Left renal pelvis (tissue), 4 donors: ENCODE measurements at regions not wholly inside any gene's neighbourhood (a gene's known extent, or its start where the extent isn't known, plus 50 kb on each side); places are given as distances from the start of the nearest gene placed in this dataset.
A peak's percentile ranks its signal among the peaks of the same experiment; 100 is the strongest.
"Not testable (repeated sequence)": the region's sequence is repeated elsewhere in the genome, so short reads cannot be mapped to it uniquely, and the experiment has no call there.

ENCODE experiments used
- DNase-seq, 4 donors: peaks; one replicate each; pipeline ENCODE4 v3.0.0-alpha.2; 2013; ENCODE audit warnings: low read depth in 4 of 4, low spot score in 3 of 4

DNA sequence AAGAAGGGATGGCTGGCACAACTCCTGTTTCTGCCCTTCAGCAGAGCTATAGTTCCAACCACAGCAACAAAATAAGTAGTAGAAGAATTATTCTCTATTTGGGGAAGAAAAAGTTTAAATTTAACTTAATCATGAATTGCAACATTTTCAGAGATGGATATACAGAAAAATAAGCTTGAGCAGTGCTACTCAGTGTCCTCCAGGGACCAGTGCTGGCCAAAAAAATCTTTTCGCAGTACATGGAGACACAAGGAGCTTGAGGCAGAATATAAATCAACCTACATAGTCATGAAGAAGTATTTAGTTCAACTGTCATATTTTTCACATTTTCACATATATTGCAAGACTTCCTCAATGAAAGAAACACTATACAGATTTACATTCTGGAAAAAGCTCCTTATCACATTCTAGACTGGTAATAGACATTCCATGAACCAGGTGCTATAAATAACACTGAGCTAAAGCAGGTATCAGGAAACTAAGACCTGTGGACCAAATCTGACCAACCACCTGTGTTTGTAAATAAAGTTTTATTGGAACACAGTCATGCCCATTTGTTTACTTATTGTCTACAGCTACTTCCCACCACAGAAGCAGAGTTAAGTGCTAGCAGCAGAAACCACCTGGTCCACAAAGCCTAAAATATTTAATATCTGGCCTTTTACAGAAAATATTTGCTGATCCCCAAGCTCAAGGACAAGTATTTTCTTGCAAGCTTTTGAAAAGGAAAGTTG, 101.9 kb downstream of the RGS21 start:
- DNase-seq, result no peak

GRCh38 chr1:192430644-192431043, 113.9 kb downstream of the RGS21 start:
- no peak for DNase-seq

DNA sequence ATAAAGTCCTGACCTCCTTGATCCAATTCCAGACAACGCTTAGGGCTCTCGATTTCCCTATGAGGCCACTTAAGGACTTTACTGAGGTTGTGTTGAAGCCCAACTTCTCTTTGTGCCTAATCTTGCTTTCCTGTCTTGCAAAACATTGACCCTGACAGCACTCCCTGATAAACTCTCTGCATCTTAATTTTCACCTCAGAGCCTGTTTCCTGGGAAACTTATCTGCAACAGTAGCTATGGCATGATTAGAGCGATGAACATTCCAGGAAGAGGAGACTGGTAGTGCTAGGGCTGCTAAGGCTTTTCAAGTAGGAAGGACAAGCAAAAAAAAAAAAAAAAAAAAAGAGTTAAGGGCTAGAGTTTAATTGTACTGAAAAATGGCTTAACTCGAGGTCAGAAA, 118.9 kb downstream of the RGS21 start:
- no peak for DNase-seq

DNA sequence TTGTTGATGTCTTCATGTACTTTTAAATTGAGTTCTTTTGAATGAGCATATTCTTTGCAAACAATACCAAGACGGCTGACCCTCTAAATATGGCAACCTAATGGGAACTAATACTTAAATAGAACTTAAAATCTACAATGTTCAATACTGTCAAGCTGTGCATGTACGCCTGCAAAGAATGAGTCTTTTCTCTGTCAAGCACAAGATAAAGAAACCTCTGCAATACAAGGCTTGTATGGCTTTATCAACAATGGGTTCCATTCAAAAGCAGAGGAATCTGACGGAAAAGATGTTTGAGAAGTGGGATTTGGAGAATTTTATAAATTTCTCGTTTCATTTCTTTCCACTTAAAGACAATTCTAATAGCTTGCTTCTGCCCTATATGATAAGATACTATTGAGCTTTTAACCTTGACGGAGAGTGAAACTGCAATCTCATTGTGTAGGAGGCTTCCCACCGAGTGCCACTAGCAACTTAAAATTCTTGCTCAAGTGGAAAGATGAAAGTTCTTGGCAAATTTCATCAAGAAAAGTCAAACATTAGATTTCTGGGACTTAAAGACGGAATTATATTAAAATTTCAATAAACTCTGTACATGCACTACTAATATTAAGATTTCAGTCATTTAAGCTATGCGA, 119.8 kb downstream of the RGS21 start:
- DNase-seq, result no peak

- no peak for DNase-seq
Observed at GRCh38 chr1:192438737-192439136, 121.9 kb downstream of the RGS21 start.

DNA sequence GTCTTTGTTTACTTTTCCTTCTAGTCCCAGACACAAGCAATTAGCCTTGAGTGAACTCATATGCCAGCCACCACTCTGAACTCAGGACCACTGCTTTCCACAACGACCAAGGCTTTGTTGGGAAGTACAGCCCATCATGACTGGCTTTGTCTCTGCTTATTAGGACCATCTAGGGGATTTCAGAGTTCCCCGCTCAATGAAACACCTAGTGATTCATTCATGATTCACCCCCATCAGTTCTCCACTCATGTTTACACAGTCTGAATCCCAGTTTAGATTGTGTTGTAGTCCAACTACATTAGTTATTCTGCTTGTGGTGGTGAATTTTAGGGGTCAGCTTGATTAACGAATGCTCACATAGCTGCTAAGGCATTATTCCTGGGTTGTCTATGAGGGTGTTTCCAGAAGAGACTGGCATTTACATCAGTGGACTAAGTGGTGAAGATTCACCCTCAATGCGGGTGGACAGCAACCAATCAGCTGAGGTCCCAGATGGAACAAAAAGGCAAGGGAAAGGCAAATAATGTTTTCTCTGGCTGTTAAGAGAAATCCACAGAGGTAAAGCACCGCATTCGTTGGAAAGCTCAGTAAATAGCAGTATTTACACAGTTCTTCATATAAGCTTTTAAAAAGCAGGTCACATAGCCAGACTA, 122.7 kb downstream of the RGS21 start:
- no peak for DNase-seq

DNA sequence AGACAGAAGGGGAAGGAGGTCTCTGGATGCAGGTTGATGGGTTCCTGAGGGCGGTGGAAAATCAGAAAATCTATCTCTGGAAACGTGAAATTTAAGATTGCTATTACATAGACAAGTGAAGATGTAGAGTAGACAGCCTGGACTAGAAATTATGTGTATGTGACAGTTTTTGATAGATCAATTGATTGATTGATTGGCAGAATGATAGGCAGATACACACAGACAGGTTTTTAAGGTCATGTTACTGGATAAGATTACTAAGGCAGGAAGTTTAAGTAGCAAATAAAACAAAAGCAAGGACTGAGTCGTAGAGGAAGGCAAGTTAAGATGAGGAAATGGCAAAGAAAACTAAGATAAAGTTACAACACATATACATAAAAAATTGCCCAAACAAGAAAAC, 124.7 kb downstream of the RGS21 start:
- no peak for DNase-seq

DNA sequence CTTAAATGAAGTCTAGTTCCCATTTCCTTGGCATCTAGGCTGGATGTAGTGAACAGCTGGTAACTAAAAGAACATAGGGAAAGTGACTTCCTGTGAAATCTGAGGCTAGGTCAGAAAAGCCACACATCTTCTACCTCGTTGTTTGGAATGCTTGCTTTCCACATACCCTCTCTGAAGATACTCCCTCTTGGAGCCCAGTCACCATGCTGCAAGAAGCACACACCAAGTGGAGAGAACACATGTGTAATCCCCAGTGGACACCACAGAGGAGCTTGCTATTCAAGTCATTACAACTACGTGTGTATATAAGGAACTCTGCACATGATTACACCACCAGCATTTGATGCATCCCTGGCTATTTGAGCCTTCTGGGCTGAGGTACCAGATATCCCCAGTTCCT, 125.9 kb downstream of the RGS21 start:
- no peak for DNase-seq

GRCh38 chr1:192443616-192444015, 126.8 kb downstream of the RGS21 start:
- no peak for DNase-seq

DNA sequence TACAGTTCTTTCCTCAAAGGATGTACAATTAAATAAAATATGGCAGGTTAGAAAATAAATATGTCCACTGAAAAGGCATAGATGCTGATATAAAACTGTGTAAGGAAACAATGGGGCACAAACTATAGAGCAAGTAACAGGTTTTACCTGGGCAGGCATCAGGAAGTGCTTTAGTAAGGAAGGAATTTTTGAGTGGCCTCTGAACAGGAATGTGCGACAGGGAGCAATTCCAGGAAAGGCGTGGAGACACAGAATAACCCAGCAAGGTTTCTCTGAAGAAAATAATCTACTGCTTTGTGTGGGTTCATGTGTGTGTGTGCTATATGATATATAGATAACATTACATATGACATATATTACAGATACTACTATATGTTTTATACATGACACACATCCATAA, 128.4 kb downstream of the RGS21 start:
- DNase-seq, result no peak

GRCh38 chr1:192445839-192446489, 129.2 kb downstream of the RGS21 start:
- DNase-seq, result peak in 3 of 4 donors; percentile 12 to 26 (median 21)

GRCh38 chr1:192448026-192448578, 127.5 kb upstream of the RGS1 start:
- no peak for DNase-seq

GRCh38 chr1:192453360-192453992, 122.1 kb upstream of the RGS1 start:
- no peak for DNase-seq

- no peak for DNase-seq
Observed at GRCh38 chr1:192459467-192459866, 116.1 kb upstream of the RGS1 start.

- DNase-seq, result no peak
Observed at GRCh38 chr1:192461684-192462083, 113.9 kb upstream of the RGS1 start.

DNA sequence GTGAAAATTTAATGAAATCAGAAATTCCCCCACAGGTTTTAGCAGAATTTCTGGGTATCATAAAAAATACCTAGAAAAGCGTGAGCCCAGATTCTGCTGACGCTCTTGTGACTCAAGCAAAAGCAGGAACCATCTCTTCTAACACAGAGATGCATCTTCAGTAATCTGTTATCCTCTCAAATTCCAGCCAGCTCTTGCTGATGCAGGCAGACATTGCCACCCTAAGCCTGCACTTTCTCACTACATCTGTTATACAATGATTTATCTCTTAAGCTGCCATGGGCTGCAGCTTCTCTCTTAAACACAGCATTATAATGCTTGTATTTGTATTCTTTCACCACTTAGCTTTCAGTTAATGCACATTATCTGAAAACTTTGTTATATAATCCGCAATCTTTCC, 113.0 kb upstream of the RGS1 start:
- DNase-seq, result no peak

DNA sequence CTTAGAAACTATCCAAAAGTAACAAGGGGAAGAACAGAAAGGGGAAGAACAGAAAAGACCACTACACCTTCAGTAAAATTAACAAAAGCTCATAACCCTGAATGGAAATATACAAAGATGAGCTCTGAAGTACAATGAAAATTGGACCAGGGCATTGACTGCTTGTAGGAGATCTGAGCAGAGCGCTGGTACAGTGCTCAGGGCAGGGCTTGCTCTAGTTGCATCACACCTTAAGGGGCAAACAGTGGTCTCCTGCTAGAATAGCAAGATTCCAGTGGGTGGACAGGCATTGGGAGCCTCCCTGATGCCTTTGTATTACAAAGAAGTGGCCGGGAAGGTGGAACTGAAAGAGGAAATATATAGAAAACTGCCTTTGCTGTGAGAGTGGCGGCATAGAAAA, 111.9 kb upstream of the RGS1 start:
- no peak for DNase-seq

DNA sequence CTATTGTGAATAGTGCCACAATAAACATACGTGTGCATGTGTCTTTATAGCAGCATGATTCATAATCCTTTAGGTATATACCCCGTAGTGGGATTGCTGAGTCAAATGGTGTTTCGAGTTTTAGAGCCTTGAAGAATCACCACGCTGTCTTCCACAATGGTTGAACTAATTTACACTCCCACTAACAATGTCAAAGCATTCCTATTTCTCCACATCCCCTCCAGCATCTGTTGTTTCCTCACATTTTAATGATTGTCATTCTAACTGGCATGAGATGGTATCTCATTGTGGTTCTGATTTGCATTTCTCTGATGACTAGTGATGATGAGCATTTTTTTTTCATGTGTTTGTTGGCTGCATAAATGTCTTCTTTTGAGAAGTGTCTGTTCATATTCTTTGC, 110.4 kb upstream of the RGS1 start:
- DNase-seq, result not testable (repeated sequence)

GRCh38 chr1:192474080-192474683, 101.4 kb upstream of the RGS1 start:
- no peak for DNase-seq

- DNase-seq, result no peak
Observed at GRCh38 chr1:192475329-192475728, 100.2 kb upstream of the RGS1 start.
